HG03571 (cell line): ENCODE measurements at regions not wholly inside any gene's neighbourhood (a gene's known extent, or its start where the extent isn't known, plus 50 kb on each side); places are given as distances from the start of the nearest gene placed in this dataset.

Source experiments
- ATAC-seq: cut with Tn5 transposase; IDR thresholded peaks from one replicate; pipeline ENCODE4 v1.9.1; 2021; ENCODE audit not compliant: unreplicated experiment

GRCh38 chr5:130731839-130732238 is 433.2 kb downstream of the HINT1 start:
- no peak for ATAC-seq

DNA sequence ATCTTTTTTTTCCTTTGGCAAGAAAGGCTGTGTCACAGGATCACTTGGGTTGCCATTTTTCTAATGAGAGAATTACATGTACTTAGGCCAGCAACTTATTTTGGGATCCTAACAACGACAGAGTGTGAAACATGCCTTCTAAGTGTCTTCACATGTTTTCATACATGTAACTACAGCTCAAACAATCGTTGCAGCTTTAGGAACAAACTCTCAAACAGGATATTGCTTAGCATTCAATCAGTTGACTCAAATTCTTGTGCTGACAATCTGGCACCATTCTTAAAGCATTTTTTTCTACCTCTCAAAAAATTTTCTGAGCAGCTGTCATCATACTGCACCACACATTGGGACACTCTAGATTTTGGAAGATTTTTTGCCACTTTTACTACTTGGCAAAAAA is 435.5 kb downstream of the HINT1 start:
- ATAC-seq: no peak

DNA sequence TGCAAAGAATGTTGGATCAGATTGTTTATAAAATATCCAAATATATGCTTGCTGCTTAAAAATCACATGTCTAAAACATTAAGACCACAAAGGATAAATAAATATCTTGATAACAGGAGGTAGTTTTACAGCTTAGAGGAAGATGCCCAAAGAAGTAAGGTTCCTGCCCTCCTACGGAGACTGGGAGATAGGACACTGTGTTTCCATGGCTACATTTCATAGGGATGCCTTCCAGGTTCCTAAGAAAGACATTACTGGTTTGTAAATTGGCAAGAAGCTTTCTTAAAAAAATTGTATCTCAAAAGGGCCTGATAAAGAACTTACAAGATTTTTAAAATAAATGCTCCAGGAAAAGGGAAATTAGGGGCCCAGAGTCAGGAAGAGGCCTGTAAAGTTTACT is 437.2 kb downstream of the HINT1 start:
- ATAC-seq: no peak

- no peak for ATAC-seq
Observed at GRCh38 chr5:130724658-130725057, 440.4 kb downstream of the HINT1 start.

GRCh38 chr5:130720355-130720754 is 444.7 kb downstream of the HINT1 start:
- ATAC-seq: no peak

DNA sequence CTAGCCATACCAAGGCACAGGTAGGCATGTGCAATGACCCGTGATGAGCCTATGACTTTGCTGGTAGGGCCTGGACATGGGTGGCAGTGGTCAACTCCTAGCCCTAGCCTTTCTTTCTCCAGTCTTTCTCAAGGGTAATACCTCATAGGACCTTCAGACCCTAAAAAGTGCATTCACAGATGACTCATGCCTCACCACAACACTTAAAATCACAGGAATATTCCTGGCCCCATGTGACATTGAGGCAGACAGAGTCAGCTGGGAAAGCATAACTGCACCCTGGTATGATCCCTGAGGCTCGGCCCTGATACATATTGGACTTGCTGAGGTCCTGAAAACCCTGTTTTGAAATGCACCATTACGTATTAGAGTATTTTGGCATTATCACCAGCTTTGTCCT is 449.5 kb downstream of the HINT1 start:
- ATAC-seq: no peak

DNA sequence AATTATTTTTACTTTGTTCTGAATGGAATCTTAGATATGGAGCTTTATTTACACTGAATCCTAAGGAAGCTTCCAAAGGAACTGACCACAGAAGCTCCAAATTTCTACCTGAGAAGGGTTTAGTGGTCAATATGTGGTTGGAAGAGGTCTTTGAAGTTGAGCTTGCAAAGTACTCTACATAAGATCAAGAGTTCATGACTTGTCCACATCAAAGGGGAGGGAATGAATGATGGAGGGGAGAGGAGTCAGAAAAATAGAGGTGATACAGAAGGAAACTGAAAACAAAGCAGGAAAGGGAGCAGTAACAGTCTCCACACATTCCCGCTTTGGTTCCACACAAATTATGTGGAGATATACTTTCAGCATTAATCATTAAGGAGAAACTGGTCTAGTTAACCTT is 450.9 kb downstream of the HINT1 start:
- no peak for ATAC-seq

GRCh38 chr5:130712324-130712723 is 452.7 kb downstream of the HINT1 start:
- ATAC-seq: no peak

- ATAC-seq: no peak
Observed at GRCh38 chr5:130710596-130710995, 454.5 kb downstream of the HINT1 start.

DNA sequence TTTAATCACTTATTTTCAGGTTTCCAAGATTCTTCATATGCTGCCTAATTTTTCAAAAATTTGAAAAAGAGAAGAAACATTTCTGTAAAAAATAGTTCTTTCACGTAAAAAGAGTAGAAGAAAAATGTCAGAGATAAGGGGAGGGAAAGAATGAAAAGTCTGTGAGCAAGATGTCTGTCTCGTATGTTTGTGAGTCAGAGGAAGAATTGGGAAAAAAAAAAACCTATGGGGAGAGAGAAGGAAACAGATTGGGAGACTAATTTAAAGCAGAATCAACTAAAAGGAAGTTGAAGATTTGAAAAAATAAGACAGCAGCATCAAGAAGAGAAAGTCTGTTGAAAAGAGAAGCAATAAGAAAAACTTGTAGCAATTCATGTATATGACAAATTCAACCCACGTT is 456.3 kb downstream of the HINT1 start:
- ATAC-seq: no peak

GRCh38 chr5:130706696-130707095 is 458.4 kb downstream of the HINT1 start:
- ATAC-seq: no peak

DNA sequence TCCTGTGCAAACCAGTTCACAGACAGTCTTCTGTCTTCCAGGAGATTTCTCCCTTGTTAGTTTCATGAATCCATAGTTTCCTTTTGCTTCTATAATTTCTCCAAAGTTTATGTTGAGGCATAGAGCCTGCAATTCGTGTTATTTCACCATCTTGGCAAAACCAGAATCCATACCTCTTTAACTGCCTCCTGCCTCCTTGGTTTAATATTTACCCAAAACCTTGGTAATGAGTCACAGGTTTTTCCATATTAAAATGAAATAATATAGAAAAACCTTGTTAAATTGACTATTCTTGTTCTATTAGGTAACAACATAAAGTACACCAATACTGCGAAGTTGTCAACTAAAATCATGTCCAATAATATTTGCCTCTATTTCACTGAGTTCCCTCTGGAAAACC is 459.7 kb downstream of the HINT1 start:
- ATAC-seq: no peak

GRCh38 chr5:130693509-130693908 is 471.5 kb downstream of the HINT1 start:
- no peak for ATAC-seq

DNA sequence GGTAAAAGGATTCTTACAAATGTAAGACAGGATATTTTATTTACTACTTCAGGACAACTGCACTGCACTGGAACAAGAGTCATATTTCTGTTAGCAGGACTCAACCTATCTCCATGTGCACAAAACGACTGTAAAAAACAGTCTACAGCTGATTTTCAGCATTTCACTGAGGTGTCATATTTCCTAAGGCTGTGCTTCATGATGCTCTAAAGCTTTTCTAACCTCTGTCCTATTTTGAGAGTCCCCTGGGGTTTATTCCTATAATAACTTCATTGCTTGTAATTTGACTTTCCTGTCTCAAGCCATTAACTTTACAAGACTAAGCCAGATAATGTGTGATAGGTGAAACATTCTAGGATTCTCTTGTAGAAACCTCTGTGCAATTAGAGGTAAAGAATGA is 472.3 kb downstream of the HINT1 start:
- no peak for ATAC-seq

GRCh38 chr5:130689831-130690230 is 475.2 kb downstream of the HINT1 start:
- ATAC-seq: no peak

GRCh38 chr5:130687085-130687733 is 477.8 kb downstream of the HINT1 start:
- no peak for ATAC-seq

DNA sequence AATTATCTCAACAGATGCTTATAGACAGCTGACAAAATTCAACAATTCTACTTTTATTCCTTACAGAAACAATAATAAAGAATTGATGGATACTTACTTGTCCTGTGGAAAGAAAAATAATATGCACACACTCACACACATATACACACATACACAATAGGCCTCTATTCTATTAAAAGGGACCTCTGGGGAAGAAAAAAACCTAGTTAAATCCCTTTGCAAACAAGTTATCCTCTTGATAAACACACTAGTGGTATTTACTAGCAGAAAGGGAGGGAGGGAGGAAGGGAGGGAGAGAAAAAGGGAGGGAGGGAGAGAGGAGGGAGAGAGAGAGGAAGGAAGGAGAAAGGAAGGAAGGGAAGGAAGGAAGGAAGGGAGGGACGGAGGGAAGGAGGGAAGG is 486.4 kb downstream of the HINT1 start:
- ATAC-seq: no peak

DNA sequence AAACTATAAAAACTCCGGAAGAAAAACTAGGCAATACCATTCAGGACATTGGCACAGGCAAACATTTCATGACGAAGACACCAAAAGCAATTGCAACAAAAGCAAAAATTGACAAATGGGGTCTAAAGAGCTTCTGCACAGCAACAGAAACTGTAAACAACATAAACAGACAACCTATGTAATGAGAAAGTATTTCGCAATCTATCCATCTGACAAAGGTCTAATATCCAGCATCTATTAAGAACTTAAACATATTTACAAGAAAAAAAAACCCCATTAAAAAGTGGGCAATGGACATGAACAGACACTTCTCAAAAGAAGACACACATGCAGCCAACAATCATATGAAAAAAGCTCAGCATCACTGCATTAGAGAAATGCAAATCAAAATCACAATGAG is 498.6 kb downstream of the HINT1 start:
- ATAC-seq: no peak

- ATAC-seq: no peak
Observed at GRCh38 chr5:130652176-130652575, 512.9 kb downstream of the HINT1 start.

GRCh38 chr5:130651440-130651839 is 513.6 kb downstream of the HINT1 start:
- no peak for ATAC-seq

- ATAC-seq: no peak
Observed at GRCh38 chr5:130643321-130643720, 521.7 kb downstream of the HINT1 start.

DNA sequence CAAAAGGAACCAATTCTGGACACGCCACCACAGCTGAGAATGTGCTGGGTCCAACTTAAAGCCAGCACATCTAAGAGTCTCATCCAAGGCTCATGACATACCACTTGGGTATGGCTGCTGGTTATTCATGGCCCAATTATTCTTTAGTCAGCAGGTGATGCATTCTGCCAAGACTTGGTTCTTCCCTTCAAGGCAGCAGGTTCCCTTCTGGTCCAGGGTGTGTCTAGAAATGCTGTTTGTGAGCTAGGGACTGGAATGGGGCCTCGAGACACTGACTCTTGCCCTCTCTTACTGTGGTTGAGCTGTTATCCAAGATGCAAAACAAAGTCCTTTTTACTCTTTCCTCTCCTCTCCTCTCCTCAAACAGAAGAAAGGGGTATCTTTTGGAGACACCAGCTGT is 522.6 kb downstream of the HINT1 start:
- ATAC-seq: no peak

DNA sequence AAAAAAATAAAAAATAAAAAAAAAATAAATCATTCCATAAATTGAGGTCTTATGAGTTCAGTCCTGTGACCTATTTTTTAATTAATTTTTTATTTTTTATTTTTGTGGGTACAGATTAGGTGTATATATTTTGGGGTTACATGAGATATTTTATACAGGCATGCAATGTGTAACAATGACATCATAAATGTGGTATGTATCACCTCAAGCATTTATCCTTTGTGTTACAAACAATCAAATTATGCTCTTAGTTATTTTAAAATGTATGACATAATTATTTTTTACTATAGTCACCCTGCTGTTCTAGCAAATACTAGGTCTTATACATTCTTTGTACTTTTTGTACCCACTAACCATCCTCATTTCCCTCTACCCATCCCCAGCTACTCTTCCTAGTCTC is 537.9 kb downstream of the HINT1 start:
- no peak for ATAC-seq

GRCh38 chr5:130624805-130625204 is 540.3 kb downstream of the HINT1 start:
- no peak for ATAC-seq
